Astrocyte (in vitro differentiated cells and primary cell): ENCODE measurements at regions not wholly inside any gene's neighbourhood (a gene's known extent, or its start where the extent isn't known, plus 50 kb on each side); places are given as distances from the start of the nearest gene placed in this dataset.

Experiments
- DNase-seq: peaks from one replicate; pipeline ENCODE4 v3.0.0-alpha.2; 2010; ENCODE audit warnings: low read depth
- FAIRE-seq: peaks from 2 replicates; lab custom pipeline; 2011; peaks lifted over from hg19 to GRCh38; lab: Jason Lieb, UNC
- H2AFZ ChIP-seq: 2 replicates; pipeline ENCODE4 v1.6.0; 2012; ENCODE audit warnings: low read depth, low read length, inconsistent platforms
- H3K27ac ChIP-seq: 2 replicates; pipeline ENCODE4 v1.5.1; 2011; ENCODE audit warnings: low read depth, low read length, inconsistent platforms
- H3K27me3 ChIP-seq: 2 replicates; pipeline ENCODE4 v1.6.0; 2011; ENCODE audit warnings: low read length, inconsistent platforms; ENCODE audit not compliant: insufficient read depth
- H3K36me3 ChIP-seq: 2 replicates; pipeline ENCODE4 v1.5.1; 2011; ENCODE audit warnings: low read length, inconsistent platforms; ENCODE audit not compliant: insufficient read depth
- H3K4me1 ChIP-seq: 2 replicates; pipeline ENCODE4 v1.5.1; 2011; ENCODE audit warnings: low read length, inconsistent platforms; ENCODE audit not compliant: insufficient read depth
- H3K4me2 ChIP-seq: 2 replicates; pipeline ENCODE4 v1.6.0; 2012; ENCODE audit warnings: low read length, inconsistent platforms
- H3K4me3 ChIP-seq: 2 replicates; pipeline ENCODE4 v1.5.1; 2011; ENCODE audit warnings: low read depth, mild to moderate bottlenecking, low read length, inconsistent platforms; ENCODE audit not compliant: insufficient read depth
- H3K79me2 ChIP-seq: 2 replicates; pipeline ENCODE4 v1.6.0; 2012; ENCODE audit warnings: mild to moderate bottlenecking, low read length, inconsistent platforms; ENCODE audit not compliant: insufficient read depth
- H3K9ac ChIP-seq: 2 replicates; pipeline ENCODE4 v1.6.0; 2012; ENCODE audit warnings: mild to moderate bottlenecking, low read length, inconsistent platforms
- H3K9me3 ChIP-seq: 2 replicates; pipeline ENCODE4 v1.5.1; 2012; ENCODE audit warnings: low read depth, mild to moderate bottlenecking, low read length, inconsistent platforms; ENCODE audit not compliant: insufficient read depth
- H4K20me1 ChIP-seq: 2 replicates; pipeline ENCODE4 v1.6.0; 2012; ENCODE audit warnings: low read length, inconsistent platforms; ENCODE audit not compliant: insufficient read depth
- H3K27ac Mint-ChIP-seq: one replicate; pipeline ENCODE4 v1.8.0; 2021; ENCODE audit warnings: mild to moderate bottlenecking, mixed read lengths; ENCODE audit not compliant: unreplicated experiment
- H3K27me3 Mint-ChIP-seq: one replicate; pipeline ENCODE4 v1.8.0; 2021; ENCODE audit warnings: low read depth, mixed read lengths; ENCODE audit not compliant: unreplicated experiment
- H3K36me3 Mint-ChIP-seq: one replicate; pipeline ENCODE4 v1.8.0; 2021; ENCODE audit warnings: low read depth, mixed read lengths; ENCODE audit not compliant: unreplicated experiment
- H3K4me1 Mint-ChIP-seq: one replicate; pipeline ENCODE4 v1.8.0; 2021; ENCODE audit warnings: low read depth, mixed read lengths; ENCODE audit not compliant: unreplicated experiment
- H3K4me3 Mint-ChIP-seq: one replicate; pipeline ENCODE4 v1.8.0; 2021; ENCODE audit warnings: mild to moderate bottlenecking, moderate library complexity, mixed read lengths; ENCODE audit not compliant: unreplicated experiment
- H3K9me3 Mint-ChIP-seq: one replicate; pipeline ENCODE4 v1.8.0; 2021; ENCODE audit warnings: mild to moderate bottlenecking, mixed read lengths; ENCODE audit not compliant: unreplicated experiment
- EZH2 ChIP-seq: IDR thresholded peaks from 2 replicates; pipeline ENCODE4 v1.6.1; 2012; ENCODE audit warnings: mild to moderate bottlenecking, low read length, inconsistent platforms; ENCODE audit not compliant: insufficient read depth
- TF ChIP-seq, protein P1 (sequence below): IDR thresholded peaks from 2 replicates; pipeline ENCODE4 v1.5.1; 2011; ENCODE audit warnings: low read depth, mild to moderate bottlenecking, inconsistent platforms, low read length, moderate library complexity; ENCODE audit not compliant: insufficient read depth

DNA sequence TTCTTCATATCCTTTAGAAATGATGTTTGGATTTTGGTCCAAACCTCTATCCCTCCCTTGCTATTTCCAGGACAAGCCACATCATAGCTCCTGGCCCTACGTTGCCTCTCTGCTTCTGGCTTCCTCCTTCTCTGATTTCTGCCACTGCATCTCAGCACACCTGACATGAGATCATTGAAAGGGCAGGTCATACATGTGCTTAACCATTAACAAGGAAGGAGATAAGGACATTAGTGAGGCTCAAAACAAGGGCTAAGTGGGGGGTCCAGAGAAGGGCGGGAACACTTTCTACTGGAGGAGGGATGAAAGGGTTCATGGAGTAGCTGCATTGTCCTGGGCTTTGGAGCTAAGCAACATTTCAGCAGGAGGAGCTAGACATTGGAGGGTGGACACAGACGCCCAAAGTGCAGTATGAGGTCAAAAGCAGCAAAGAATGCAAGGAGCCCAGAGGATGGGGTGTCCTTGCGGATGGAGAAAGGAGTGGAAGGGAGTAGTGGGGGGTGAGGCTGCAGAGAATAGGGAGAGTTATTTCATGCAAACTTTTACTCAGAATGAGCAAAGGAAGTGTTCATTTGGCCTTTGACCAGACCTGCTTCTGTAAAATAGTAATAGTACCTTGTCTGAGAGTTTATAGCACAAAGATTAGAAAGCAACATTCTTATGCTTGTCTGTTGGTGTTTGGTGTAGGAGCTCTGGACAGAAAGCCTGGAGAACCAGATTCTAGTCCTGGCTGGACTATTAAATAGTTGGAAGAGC, 102.4 kb upstream of the CREB5 start:
- no peaks in the 10 kb centered on the region for H3K4me1 Mint-ChIP-seq
- H3K79me2 ChIP-seq: no peaks in the 10 kb centered on the region
- no peak overlapping the region for H3K27ac Mint-ChIP-seq
- TF ChIP-seq EZH2: no peak
- TF ChIP-seq, protein P1, sequence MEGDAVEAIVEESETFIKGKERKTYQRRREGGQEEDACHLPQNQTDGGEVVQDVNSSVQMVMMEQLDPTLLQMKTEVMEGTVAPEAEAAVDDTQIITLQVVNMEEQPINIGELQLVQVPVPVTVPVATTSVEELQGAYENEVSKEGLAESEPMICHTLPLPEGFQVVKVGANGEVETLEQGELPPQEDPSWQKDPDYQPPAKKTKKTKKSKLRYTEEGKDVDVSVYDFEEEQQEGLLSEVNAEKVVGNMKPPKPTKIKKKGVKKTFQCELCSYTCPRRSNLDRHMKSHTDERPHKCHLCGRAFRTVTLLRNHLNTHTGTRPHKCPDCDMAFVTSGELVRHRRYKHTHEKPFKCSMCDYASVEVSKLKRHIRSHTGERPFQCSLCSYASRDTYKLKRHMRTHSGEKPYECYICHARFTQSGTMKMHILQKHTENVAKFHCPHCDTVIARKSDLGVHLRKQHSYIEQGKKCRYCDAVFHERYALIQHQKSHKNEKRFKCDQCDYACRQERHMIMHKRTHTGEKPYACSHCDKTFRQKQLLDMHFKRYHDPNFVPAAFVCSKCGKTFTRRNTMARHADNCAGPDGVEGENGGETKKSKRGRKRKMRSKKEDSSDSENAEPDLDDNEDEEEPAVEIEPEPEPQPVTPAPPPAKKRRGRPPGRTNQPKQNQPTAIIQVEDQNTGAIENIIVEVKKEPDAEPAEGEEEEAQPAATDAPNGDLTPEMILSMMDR: no peak
- H3K4me1 ChIP-seq: no peaks in the 10 kb centered on the region
- FAIRE-seq (no peak), DNase-seq (no peak)
- H3K4me2 ChIP-seq: no peak overlapping the region
- no peaks in the 10 kb centered on the region for H3K9me3 Mint-ChIP-seq
- no peaks in the 10 kb centered on the region for H3K9me3 ChIP-seq
- no peaks in the 10 kb centered on the region for H4K20me1 ChIP-seq
- H3K4me3 ChIP-seq: no peak overlapping the region
- no peak overlapping the region for H3K27ac ChIP-seq
- H3K4me3 Mint-ChIP-seq: no peak overlapping the region
- peaks cover 50% of the 10 kb centered on the region for H3K27me3 ChIP-seq
- H3K36me3 Mint-ChIP-seq: peaks cover 1% of the 10 kb centered on the region
- H3K9ac ChIP-seq: no peak overlapping the region
- H3K27me3 Mint-ChIP-seq: peaks cover 31% of the 10 kb centered on the region
- H2AFZ ChIP-seq: no peak overlapping the region
- no peaks in the 10 kb centered on the region for H3K36me3 ChIP-seq

- DNase-seq: no peak
- peaks cover 34% of the 10 kb centered on the region for H3K27me3 Mint-ChIP-seq
- no peak overlapping the region for H3K4me3 Mint-ChIP-seq
- no peaks in the 10 kb centered on the region for H3K4me1 ChIP-seq
- TF ChIP-seq, protein P1: no peak
- peaks cover 1% of the 10 kb centered on the region for H3K36me3 Mint-ChIP-seq
- no peak overlapping the region for H3K4me3 ChIP-seq
- no peaks in the 10 kb centered on the region for H3K79me2 ChIP-seq
- H4K20me1 ChIP-seq: no peaks in the 10 kb centered on the region
- FAIRE-seq: no peak
- H3K4me2 ChIP-seq: no peak overlapping the region
- no peak overlapping the region for H3K27ac ChIP-seq
- H3K9me3 Mint-ChIP-seq: no peaks in the 10 kb centered on the region
- H3K4me1 Mint-ChIP-seq: peaks cover 3% of the 10 kb centered on the region
- H3K36me3 ChIP-seq: no peaks in the 10 kb centered on the region
- no peaks in the 10 kb centered on the region for H3K9me3 ChIP-seq
- peaks cover 55% of the 10 kb centered on the region for H3K27me3 ChIP-seq
- no peak overlapping the region for H3K9ac ChIP-seq
- H3K27ac Mint-ChIP-seq: no peak overlapping the region
- H2AFZ ChIP-seq: no peak overlapping the region
Measured at GRCh38 chr7:28310460-28310848, 101.9 kb upstream of the CREB5 start.

DNA sequence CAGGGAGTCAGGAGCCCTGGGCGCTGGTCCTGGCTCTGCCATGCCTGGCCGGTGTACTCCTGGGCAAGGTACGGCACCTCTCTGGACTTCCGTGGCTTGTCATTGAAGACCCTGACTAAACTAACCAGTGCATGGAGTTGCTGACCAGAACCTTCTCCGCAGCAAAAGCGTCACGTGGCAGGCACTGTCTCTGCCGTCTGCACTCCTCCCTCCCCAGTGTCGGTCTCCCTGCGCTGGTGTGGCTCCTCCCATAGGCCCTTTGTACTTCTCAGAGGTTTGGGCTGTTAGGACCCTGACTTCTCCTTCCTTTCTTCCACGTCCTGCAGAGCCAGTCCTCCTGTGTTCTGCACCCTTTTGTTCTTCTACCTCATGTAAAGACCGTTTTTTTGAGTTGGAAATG, 100.6 kb upstream of the CREB5 start:
- Histone ChIP-seq H3K79me2 (no peaks in the 10 kb centered on the region), H3K4me1 (no peaks in the 10 kb centered on the region), H3K9ac (no peak overlapping the region), H3K27me3 (peaks cover 57% of the 10 kb centered on the region), H3K9me3 (no peaks in the 10 kb centered on the region), H2AFZ (no peak overlapping the region), H3K27ac (no peak overlapping the region), H3K36me3 (no peaks in the 10 kb centered on the region), H4K20me1 (no peaks in the 10 kb centered on the region), H3K4me3 (no peak overlapping the region), H3K4me2 (no peak overlapping the region)
- peaks cover 1% of the 10 kb centered on the region for H3K36me3 Mint-ChIP-seq
- H3K27ac Mint-ChIP-seq: no peak overlapping the region
- peaks cover 31% of the 10 kb centered on the region for H3K27me3 Mint-ChIP-seq
- FAIRE-seq (no peak), DNase-seq (no peak)
- H3K4me1 Mint-ChIP-seq: peaks cover 12% of the 10 kb centered on the region
- no peak overlapping the region for H3K4me3 Mint-ChIP-seq
- TF ChIP-seq EZH2: no peak
- TF ChIP-seq, protein P1: no peak
- H3K9me3 Mint-ChIP-seq: no peaks in the 10 kb centered on the region
